RKO (cell line): ENCODE measurements at regions not wholly inside any gene's neighbourhood (a gene's known extent, or its start where the extent isn't known, plus 50 kb on each side); places are given as distances from the start of the nearest gene placed in this dataset.
"Not testable (repeated sequence)": the region's sequence is repeated elsewhere in the genome, so short reads cannot be mapped to it uniquely, and the experiment has no call there.

Experiments
- DNase-seq: peaks from one replicate; pipeline ENCODE4 v3.0.0-alpha.2; 2016; ENCODE audit warnings: low spot score

GRCh38 chr20:48042628-48043027, 257.3 kb upstream of the SULF2 start:
- DNase-seq, result no peak

- no peak for DNase-seq
Measured at GRCh38 chr20:48041078-48041780, 255.9 kb upstream of the SULF2 start.

- no peak for DNase-seq
Measured at GRCh38 chr20:48040491-48040890, 255.2 kb upstream of the SULF2 start.

- DNase-seq, result no peak
Measured at GRCh38 chr20:48040051-48040450, 254.8 kb upstream of the SULF2 start.

GRCh38 chr20:48039514-48039913, 254.2 kb upstream of the SULF2 start:
- no peak for DNase-seq

- no peak for DNase-seq
Measured at GRCh38 chr20:48038713-48039112, 253.4 kb upstream of the SULF2 start.

- not testable (repeated sequence) for DNase-seq
Measured at GRCh38 chr20:48037798-48038197, 252.5 kb upstream of the SULF2 start.

GRCh38 chr20:48035961-48036731, 250.9 kb upstream of the SULF2 start:
- no peak for DNase-seq

- no peak for DNase-seq
Measured at GRCh38 chr20:48034751-48035150, 249.5 kb upstream of the SULF2 start.

GRCh38 chr20:48033005-48033404, 247.7 kb upstream of the SULF2 start:
- not testable (repeated sequence) for DNase-seq

- DNase-seq, result no peak
Measured at GRCh38 chr20:48031122-48031521, 245.8 kb upstream of the SULF2 start.

GRCh38 chr20:48026981-48027592, 241.8 kb upstream of the SULF2 start:
- no peak for DNase-seq

GRCh38 chr20:48025661-48026060, 240.4 kb upstream of the SULF2 start:
- no peak for DNase-seq

- no peak for DNase-seq
Measured at GRCh38 chr20:48025051-48025515, 239.8 kb upstream of the SULF2 start.

- DNase-seq, result no peak
Measured at GRCh38 chr20:48024539-48024938, 239.3 kb upstream of the SULF2 start.

GRCh38 chr20:48020696-48021095, 235.4 kb upstream of the SULF2 start:
- DNase-seq, result not testable (repeated sequence)

GRCh38 chr20:48019940-48020339, 234.7 kb upstream of the SULF2 start:
- no peak for DNase-seq

GRCh38 chr20:48019496-48019895, 234.2 kb upstream of the SULF2 start:
- no peak for DNase-seq

GRCh38 chr20:48018851-48019250, 233.6 kb upstream of the SULF2 start:
- DNase-seq, result not testable (repeated sequence)

- no peak for DNase-seq
Measured at GRCh38 chr20:48017992-48018391, 232.7 kb upstream of the SULF2 start.

GRCh38 chr20:48017509-48017908, 232.2 kb upstream of the SULF2 start:
- no peak for DNase-seq

- no peak for DNase-seq
Measured at GRCh38 chr20:48015943-48016723, 230.9 kb upstream of the SULF2 start.
